ENCODE measurements at regions not wholly inside any gene's neighbourhood (a gene's known extent, or its start where the extent isn't known, plus 50 kb on each side); places are given as distances from the start of the nearest gene placed in this dataset.

DNA sequence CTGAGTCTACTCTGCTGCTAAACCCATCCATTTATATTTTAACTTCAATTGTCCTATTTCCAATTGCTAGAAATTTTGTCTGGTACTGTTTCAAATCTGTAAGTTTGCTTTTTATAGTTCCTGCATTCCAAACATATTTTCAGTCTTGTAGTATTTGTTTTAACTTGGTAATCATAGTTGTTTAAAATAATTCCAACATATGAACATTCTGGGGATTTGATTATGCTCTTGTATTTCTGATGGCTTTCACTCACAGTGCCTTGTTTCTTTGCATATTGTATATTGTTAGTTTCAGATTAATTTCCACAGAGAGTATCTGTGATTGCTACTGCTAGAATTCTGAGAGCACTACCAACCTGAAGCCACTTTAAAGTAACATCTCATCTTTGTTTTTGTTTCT lies 202.4 kb downstream of the ETAA1 start:
- Histone ChIP-seq H3K9me3 (replicated peaks; ENCODE audit: control insufficient read depth, insufficient read depth, low read length) (no peaks in the 10 kb centered on the region), H2AFZ (ENCODE audit: low read depth, low read length) (no peak overlapping the region), H4K20me1 (replicated peaks; ENCODE audit: control insufficient read depth, extremely low read depth, insufficient read depth, low read length) (no peaks in the 10 kb centered on the region), H3K4me1 (ENCODE audit: control insufficient read depth, extremely low read depth, insufficient read depth, low read length) (no peaks in the 10 kb centered on the region), H3K79me2 (ENCODE audit: control insufficient read depth, insufficient read depth, low read length) (no peaks in the 10 kb centered on the region), H3K9me1 (replicated peaks; ENCODE audit: control insufficient read depth, extremely low read depth, insufficient read depth, low read length) (no peaks in the 10 kb centered on the region), H3K27ac (ENCODE audit: insufficient read depth, low read depth, low read length) (no peak overlapping the region), H3K9ac (replicated peaks; ENCODE audit: extremely low read depth, insufficient read depth, low read length) (no peak overlapping the region), H3K4me3 (replicated peaks in 1 of 3; ENCODE audit: insufficient read depth in 1 of 3, low read depth in 1 of 3, low read length in 3 of 3) (no peak overlapping the region), H3K36me3 (ENCODE audit: control insufficient read depth in 2 of 2, extremely low read depth in 1 of 2, insufficient read depth in 2 of 2, low read length in 2 of 2) (no peaks in the 10 kb centered on the region), H3K27me3 (ENCODE audit: control insufficient read depth in 2 of 2, insufficient read depth in 2 of 2, low read length in 2 of 2) (no peaks in the 10 kb centered on the region), H3K4me2 (ENCODE audit: insufficient read depth, low read length) (no peak overlapping the region)
- intact Hi-C loops (cut with micrococcal nuclease) (no loop called here), dilution Hi-C loops (cut with MboI; ENCODE audit: extremely low pct_ligation_motif_present, low sequenced_read_pairs) (no loop called here)
- FAIRE-seq (no peak), DNase-seq (ENCODE audit: low read depth, low spot score) (no peak)
- ChIA-PET CTCF (interaction anchor here (0.8 to 1.9 kb wide), 3 partner anchors 9 to 52 kb away, joined by 3 to 9 read pairs (median 4); no protein-coding TSS in a partner anchor), POLR2A (no interaction called here)
- no peak for TF ChIP-seq JUN (IDR thresholded peaks at IDR 0.05; ENCODE audit: borderline replicate concordance, insufficient read depth, insufficient read length, low read depth)
- TF ChIP-seq POLR2A (IDR thresholded peaks at IDR 0.05; ENCODE audit: low read depth, low read length), result no peak
- no peak for TF ChIP-seq MYC (IDR thresholded peaks at IDR 0.05; ENCODE audit: low read depth, low read length)
- BruUV-seq (replicated peaks), result no TSS peak

DNA sequence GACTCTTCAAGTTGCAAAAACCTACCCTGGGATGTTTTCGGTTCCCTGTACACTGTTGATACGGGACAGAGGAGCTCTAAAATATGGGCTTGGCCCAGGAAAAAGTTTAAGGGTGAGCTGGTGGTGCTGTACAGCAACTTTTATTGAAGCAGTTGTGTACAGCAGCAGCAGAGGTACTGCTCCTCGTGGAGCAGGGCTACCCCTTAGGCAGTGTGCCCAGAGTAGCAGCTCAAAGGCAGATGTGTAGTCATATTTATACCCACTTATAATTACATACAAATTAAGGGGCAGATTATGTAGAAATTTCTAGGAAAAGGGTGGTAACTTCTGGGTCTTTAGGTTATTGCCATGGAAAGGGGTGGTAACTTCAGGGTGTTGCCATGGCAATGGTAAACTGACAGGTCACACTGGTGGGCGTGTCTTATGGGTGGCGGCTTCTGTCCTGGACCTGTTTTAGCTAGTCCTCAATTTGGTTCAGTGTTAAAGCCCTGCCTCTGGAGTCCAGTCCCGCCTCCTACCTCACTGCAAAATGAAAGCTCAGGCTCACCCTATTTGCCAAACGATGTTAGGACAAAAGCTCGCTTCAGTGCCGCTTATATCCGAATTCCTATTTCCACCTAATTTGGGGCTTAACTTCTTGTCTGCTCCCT lies 203.2 kb downstream of the ETAA1 start:
- ChIA-PET POLR2A (no interaction called here), CTCF (interaction anchor here (0.8 to 1.9 kb wide), 3 partner anchors 9 to 51 kb away, joined by 3 to 9 read pairs (median 4); no protein-coding TSS in a partner anchor)
- no peak overlapping the region for H2AFZ ChIP-seq (ENCODE audit: low read depth, low read length)
- no peaks in the 10 kb centered on the region for H3K27me3 ChIP-seq (ENCODE audit: control insufficient read depth in 2 of 2, insufficient read depth in 2 of 2, low read length in 2 of 2)
- dilution Hi-C loops (cut with MboI; ENCODE audit: extremely low pct_ligation_motif_present, low sequenced_read_pairs), result no loop called here
- no peaks in the 10 kb centered on the region for H3K9me3 ChIP-seq (replicated peaks; ENCODE audit: control insufficient read depth, insufficient read depth, low read length)
- intact Hi-C loops (cut with micrococcal nuclease), result no loop called here
- H3K36me3 ChIP-seq (ENCODE audit: control insufficient read depth in 2 of 2, extremely low read depth in 1 of 2, insufficient read depth in 2 of 2, low read length in 2 of 2), result no peaks in the 10 kb centered on the region
- H3K9me1 ChIP-seq (replicated peaks; ENCODE audit: control insufficient read depth, extremely low read depth, insufficient read depth, low read length), result no peaks in the 10 kb centered on the region
- H3K4me1 ChIP-seq (ENCODE audit: control insufficient read depth, extremely low read depth, insufficient read depth, low read length), result no peaks in the 10 kb centered on the region
- no peaks in the 10 kb centered on the region for H4K20me1 ChIP-seq (replicated peaks; ENCODE audit: control insufficient read depth, extremely low read depth, insufficient read depth, low read length)
- DNase-seq (ENCODE audit: low read depth, low spot score) (no peak), FAIRE-seq (no peak)
- TF ChIP-seq POLR2AphosphoS5 (IDR thresholded peaks at IDR 0.05; ENCODE audit: insufficient read depth, low read depth, low read length) (no peak), POLR2A (IDR thresholded peaks at IDR 0.05; ENCODE audit: low read depth, low read length) (no peak), MYC (IDR thresholded peaks at IDR 0.05; ENCODE audit: low read depth, low read length) (no peak), JUN (IDR thresholded peaks at IDR 0.05; ENCODE audit: borderline replicate concordance, insufficient read depth, insufficient read length, low read depth) (no peak), EZH2 (IDR thresholded peaks at IDR 0.05; ENCODE audit: borderline replicate concordance, low read depth, low read length, severe bottlenecking) (no peak), FOS (IDR thresholded peaks at IDR 0.05; ENCODE audit: borderline replicate concordance, insufficient read depth, low read length) (no peak), GATA2 (IDR thresholded peaks at IDR 0.05; ENCODE audit: insufficient read depth, insufficient read length, low read depth, low read length) (no peak)
- TF ChIP-seq, protein P1, sequence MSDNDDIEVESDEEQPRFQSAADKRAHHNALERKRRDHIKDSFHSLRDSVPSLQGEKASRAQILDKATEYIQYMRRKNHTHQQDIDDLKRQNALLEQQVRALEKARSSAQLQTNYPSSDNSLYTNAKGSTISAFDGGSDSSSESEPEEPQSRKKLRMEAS (IDR thresholded peaks at IDR 0.05; ENCODE audit: insufficient read depth, insufficient read length), result no peak
- TF ChIP-seq, protein P2, sequence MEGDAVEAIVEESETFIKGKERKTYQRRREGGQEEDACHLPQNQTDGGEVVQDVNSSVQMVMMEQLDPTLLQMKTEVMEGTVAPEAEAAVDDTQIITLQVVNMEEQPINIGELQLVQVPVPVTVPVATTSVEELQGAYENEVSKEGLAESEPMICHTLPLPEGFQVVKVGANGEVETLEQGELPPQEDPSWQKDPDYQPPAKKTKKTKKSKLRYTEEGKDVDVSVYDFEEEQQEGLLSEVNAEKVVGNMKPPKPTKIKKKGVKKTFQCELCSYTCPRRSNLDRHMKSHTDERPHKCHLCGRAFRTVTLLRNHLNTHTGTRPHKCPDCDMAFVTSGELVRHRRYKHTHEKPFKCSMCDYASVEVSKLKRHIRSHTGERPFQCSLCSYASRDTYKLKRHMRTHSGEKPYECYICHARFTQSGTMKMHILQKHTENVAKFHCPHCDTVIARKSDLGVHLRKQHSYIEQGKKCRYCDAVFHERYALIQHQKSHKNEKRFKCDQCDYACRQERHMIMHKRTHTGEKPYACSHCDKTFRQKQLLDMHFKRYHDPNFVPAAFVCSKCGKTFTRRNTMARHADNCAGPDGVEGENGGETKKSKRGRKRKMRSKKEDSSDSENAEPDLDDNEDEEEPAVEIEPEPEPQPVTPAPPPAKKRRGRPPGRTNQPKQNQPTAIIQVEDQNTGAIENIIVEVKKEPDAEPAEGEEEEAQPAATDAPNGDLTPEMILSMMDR (IDR thresholded peaks at IDR 0.05; ENCODE audit: extremely low read depth in 1 of 2, insufficient read depth in 1 of 2, low read depth in 1 of 2, low read length in 2 of 2), result no peak
- BruUV-seq (replicated peaks), result no TSS peak
- no peaks in the 10 kb centered on the region for H3K79me2 ChIP-seq (ENCODE audit: control insufficient read depth, insufficient read depth, low read length)
- no peak overlapping the region for H3K4me3 ChIP-seq (replicated peaks in 1 of 3; ENCODE audit: insufficient read depth in 1 of 3, low read depth in 1 of 3, low read length in 3 of 3)
- H3K4me2 ChIP-seq (ENCODE audit: insufficient read depth, low read length), result no peak overlapping the region
- H3K9ac ChIP-seq (replicated peaks; ENCODE audit: extremely low read depth, insufficient read depth, low read length), result no peak overlapping the region
- no peak overlapping the region for H3K27ac ChIP-seq (ENCODE audit: insufficient read depth, low read depth, low read length)
